Stimulated activated CD4-positive, alpha-beta T cell treated with anti-CD3 and anti-CD28 coated beads, Interleukin-4, amount 100 ng/mL, for 24 hours (primary cell): ENCODE measurements at regions not wholly inside any gene's neighbourhood (a gene's known extent, or its start where the extent isn't known, plus 50 kb on each side); places are given as distances from the start of the nearest gene placed in this dataset.
"Not testable (repeated sequence)": the region's sequence is repeated elsewhere in the genome, so short reads cannot be mapped to it uniquely, and the experiment has no call there.

Experiments
- DNase-seq: peaks from one replicate; pipeline ENCODE4 v3.0.0-alpha.2; 2020

GRCh38 chr5:152456815-152457443 lies 51.9 kb upstream of the NMUR2 start:
- no peak for DNase-seq

GRCh38 chr5:152462021-152462721 lies 57.1 kb upstream of the NMUR2 start:
- DNase-seq = no peak

GRCh38 chr5:152464048-152464447 lies 59.0 kb upstream of the NMUR2 start:
- DNase-seq = no peak

GRCh38 chr5:152465140-152465539 lies 60.1 kb upstream of the NMUR2 start:
- DNase-seq = no peak

GRCh38 chr5:152466085-152466745 lies 61.1 kb upstream of the NMUR2 start:
- DNase-seq = no peak

GRCh38 chr5:152470167-152470566 lies 65.1 kb upstream of the NMUR2 start:
- no peak for DNase-seq

GRCh38 chr5:152472083-152472482 lies 67.0 kb upstream of the NMUR2 start:
- no peak for DNase-seq

- no peak for DNase-seq
These were observed 69.9 kb upstream of the NMUR2 start for GRCh38 chr5:152474961-152475360.

GRCh38 chr5:152477536-152477935 lies 72.5 kb upstream of the NMUR2 start:
- DNase-seq = no peak

- not testable (repeated sequence) for DNase-seq
These were observed 74.8 kb upstream of the NMUR2 start for GRCh38 chr5:152479866-152480265.

- DNase-seq = not testable (repeated sequence)
These were observed 75.6 kb upstream of the NMUR2 start for GRCh38 chr5:152480677-152481076.

- DNase-seq = no peak
These were observed 82.1 kb upstream of the NMUR2 start for GRCh38 chr5:152487130-152487529.

- no peak for DNase-seq
These were observed 83.8 kb upstream of the NMUR2 start for GRCh38 chr5:152488869-152489268.

GRCh38 chr5:152499814-152500535 lies 94.9 kb upstream of the NMUR2 start:
- no peak for DNase-seq

- no peak for DNase-seq
These were observed 96.2 kb upstream of the NMUR2 start for GRCh38 chr5:152501294-152501693.

- DNase-seq = no peak
These were observed 98.1 kb upstream of the NMUR2 start for GRCh38 chr5:152503206-152503605.

GRCh38 chr5:152505442-152506042 lies 100.5 kb upstream of the NMUR2 start:
- peak; percentile 40 for DNase-seq

GRCh38 chr5:152511120-152511519 lies 106.0 kb upstream of the NMUR2 start:
- DNase-seq = no peak

GRCh38 chr5:152511531-152512132 lies 106.6 kb upstream of the NMUR2 start:
- DNase-seq = no peak

- DNase-seq = no peak
These were observed 109.8 kb upstream of the NMUR2 start for GRCh38 chr5:152514827-152515397.

GRCh38 chr5:152523964-152524363 lies 118.9 kb upstream of the NMUR2 start:
- DNase-seq = no peak

GRCh38 chr5:152527358-152528052 lies 122.4 kb upstream of the NMUR2 start:
- no peak for DNase-seq
